ENCODE measurements at regions not wholly inside any gene's neighbourhood (a gene's known extent, or its start where the extent isn't known, plus 50 kb on each side); places are given as distances from the start of the nearest gene placed in this dataset.
"Not testable (repeated sequence)": the region's sequence is repeated elsewhere in the genome, so short reads cannot be mapped to it uniquely, and the experiment has no call there.

GRCh38 chr12:96120359-96121100, 73.6 kb upstream of the ELK3 start:
- no peak for DNase-seq
- H3K4me2 ChIP-seq (ENCODE audit: low read depth, low read length, poor library complexity, severe bottlenecking), result no peak overlapping the region
- H2AFZ ChIP-seq (ENCODE audit: low read length), result no peak overlapping the region

GRCh38 chr12:96121271-96121711, 72.9 kb upstream of the ELK3 start:
- H4K20me1 ChIP-seq (ENCODE audit: insufficient read depth, low read depth, low read length), result no peaks in the 10 kb centered on the region
- no peak for DNase-seq
- H3K9me2 ChIP-seq (replicated peaks; ENCODE audit: insufficient read depth, low read length), result no peaks in the 10 kb centered on the region
- H3K4me1 ChIP-seq (ENCODE audit: low read length), result no peaks in the 10 kb centered on the region
- no peaks in the 10 kb centered on the region for H3K27me3 ChIP-seq (ENCODE audit: low read length)
- H3K36me3 ChIP-seq (ENCODE audit: insufficient read depth, low read length), result no peaks in the 10 kb centered on the region
- H3K4me2 ChIP-seq (ENCODE audit: low read depth, low read length, poor library complexity, severe bottlenecking), result no peak overlapping the region
- no peak overlapping the region for H3K4me3 ChIP-seq (ENCODE audit: low read length)
- no peak overlapping the region for H2AFZ ChIP-seq (ENCODE audit: low read length)
- H3K79me2 ChIP-seq (ENCODE audit: low read length), result no peaks in the 10 kb centered on the region
- no peaks in the 10 kb centered on the region for H3K9me3 ChIP-seq (ENCODE audit: low read length)
- no peak overlapping the region for H3K9ac ChIP-seq (ENCODE audit: low read length)
- H3K27ac ChIP-seq (ENCODE audit: low read length), result no peak overlapping the region

More at GRCh38 chr12:96120359-96121100, 73.6 kb upstream of the ELK3 start:
- H3K4me3 ChIP-seq (ENCODE audit: low read length), result no peak overlapping the region
- H3K79me2 ChIP-seq (ENCODE audit: low read length), result no peaks in the 10 kb centered on the region
- H3K4me1 ChIP-seq (ENCODE audit: low read length), result no peaks in the 10 kb centered on the region
- no peaks in the 10 kb centered on the region for H4K20me1 ChIP-seq (ENCODE audit: insufficient read depth, low read depth, low read length)
- H3K27me3 ChIP-seq (ENCODE audit: low read length), result no peaks in the 10 kb centered on the region
- H3K9ac ChIP-seq (ENCODE audit: low read length), result no peak overlapping the region
- no peaks in the 10 kb centered on the region for H3K9me3 ChIP-seq (ENCODE audit: low read length)
- H3K9me2 ChIP-seq (replicated peaks; ENCODE audit: insufficient read depth, low read length), result no peaks in the 10 kb centered on the region
- no peak overlapping the region for H3K27ac ChIP-seq (ENCODE audit: low read length)
- no peaks in the 10 kb centered on the region for H3K36me3 ChIP-seq (ENCODE audit: insufficient read depth, low read length)

DNA sequence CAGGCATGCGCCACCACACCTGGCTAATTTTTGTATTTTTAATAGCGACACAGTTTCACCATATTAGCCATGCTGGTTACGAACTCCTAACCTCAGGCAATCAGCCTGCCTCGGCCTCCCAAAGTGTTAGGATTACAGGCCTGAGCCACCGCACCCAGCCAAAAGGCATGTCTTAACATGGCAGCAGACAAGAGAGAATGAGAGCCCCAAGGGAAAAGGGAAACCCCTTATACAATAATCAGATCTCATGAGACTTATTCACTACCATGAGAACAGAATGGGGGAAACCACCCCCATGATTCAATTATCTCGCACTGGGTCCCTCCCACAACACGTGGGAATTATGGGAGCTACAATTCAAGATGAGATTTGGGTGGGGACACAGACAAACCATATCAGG, 65.9 kb upstream of the ELK3 start:
- H4K20me1 ChIP-seq (ENCODE audit: insufficient read depth, low read depth, low read length); H3K9me2 ChIP-seq (replicated peaks; ENCODE audit: insufficient read depth, low read length); H3K9ac ChIP-seq (ENCODE audit: low read length): not testable (repeated sequence)

GRCh38 chr12:96130396-96131059, 63.6 kb upstream of the ELK3 start:
- Histone ChIP-seq H3K9me2 (replicated peaks; ENCODE audit: insufficient read depth, low read length) (no peaks in the 10 kb centered on the region), H3K4me2 (ENCODE audit: low read depth, low read length, poor library complexity, severe bottlenecking) (no peak overlapping the region), H3K27me3 (ENCODE audit: low read length) (no peaks in the 10 kb centered on the region), H2AFZ (ENCODE audit: low read length) (no peak overlapping the region), H3K9me3 (ENCODE audit: low read length) (no peaks in the 10 kb centered on the region), H4K20me1 (ENCODE audit: insufficient read depth, low read depth, low read length) (no peaks in the 10 kb centered on the region), H3K4me3 (ENCODE audit: low read length) (no peak overlapping the region), H3K36me3 (ENCODE audit: insufficient read depth, low read length) (no peaks in the 10 kb centered on the region), H3K9ac (ENCODE audit: low read length) (no peak overlapping the region), H3K27ac (ENCODE audit: low read length) (no peak overlapping the region), H3K79me2 (ENCODE audit: low read length) (no peaks in the 10 kb centered on the region), H3K4me1 (ENCODE audit: low read length) (peaks cover 7% of the 10 kb centered on the region)
- DNase-seq, result no peak

More for the DNA sequence above, 65.9 kb upstream of the ELK3 start:
- not testable (repeated sequence) for H2AFZ ChIP-seq (ENCODE audit: low read length); H3K27ac ChIP-seq (ENCODE audit: low read length); H3K9me3 ChIP-seq (ENCODE audit: low read length); H3K4me1 ChIP-seq (ENCODE audit: low read length); H3K4me2 ChIP-seq (ENCODE audit: low read depth, low read length, poor library complexity, severe bottlenecking); H3K79me2 ChIP-seq (ENCODE audit: low read length); H3K4me3 ChIP-seq (ENCODE audit: low read length); DNase-seq; H3K27me3 ChIP-seq (ENCODE audit: low read length); H3K36me3 ChIP-seq (ENCODE audit: insufficient read depth, low read length)

GRCh38 chr12:96131230-96131788, 62.9 kb upstream of the ELK3 start:
- Histone ChIP-seq H3K36me3 (ENCODE audit: insufficient read depth, low read length) (no peaks in the 10 kb centered on the region), H3K79me2 (ENCODE audit: low read length) (no peaks in the 10 kb centered on the region), H3K9me3 (ENCODE audit: low read length) (no peaks in the 10 kb centered on the region), H3K9me2 (replicated peaks; ENCODE audit: insufficient read depth, low read length) (no peaks in the 10 kb centered on the region), H3K4me3 (ENCODE audit: low read length) (no peak overlapping the region), H3K4me2 (ENCODE audit: low read depth, low read length, poor library complexity, severe bottlenecking) (no peak overlapping the region), H3K4me1 (ENCODE audit: low read length) (peaks cover 7% of the 10 kb centered on the region), H3K27me3 (ENCODE audit: low read length) (no peaks in the 10 kb centered on the region), H3K9ac (ENCODE audit: low read length) (no peak overlapping the region), H2AFZ (ENCODE audit: low read length) (no peak overlapping the region), H3K27ac (ENCODE audit: low read length) (no peak overlapping the region), H4K20me1 (ENCODE audit: insufficient read depth, low read depth, low read length) (no peaks in the 10 kb centered on the region)
- no peak for DNase-seq

DNA sequence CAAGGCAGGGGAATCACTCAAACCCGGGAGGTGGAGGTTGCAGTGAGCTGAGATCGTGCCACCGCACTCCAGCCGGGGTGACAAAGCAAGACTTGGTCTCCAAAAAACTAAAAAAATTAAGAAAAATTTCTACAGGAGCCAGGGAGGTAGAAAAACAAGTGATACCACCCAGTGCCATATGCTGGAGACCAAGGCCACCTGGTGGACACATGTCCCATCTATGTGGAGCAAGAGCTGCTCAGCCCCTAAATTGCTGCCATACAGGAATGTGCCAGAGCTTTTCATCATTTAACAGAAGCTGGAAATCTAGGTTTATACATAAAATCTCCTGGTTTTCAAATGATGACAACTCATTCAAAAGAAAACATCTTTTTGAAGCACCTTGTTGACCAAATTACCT, 61.4 kb upstream of the ELK3 start:
- Histone ChIP-seq H3K9me2 (replicated peaks; ENCODE audit: insufficient read depth, low read length) (no peaks in the 10 kb centered on the region), H3K36me3 (ENCODE audit: insufficient read depth, low read length) (no peaks in the 10 kb centered on the region), H3K9ac (ENCODE audit: low read length) (no peak overlapping the region), H3K4me1 (ENCODE audit: low read length) (peaks cover 7% of the 10 kb centered on the region), H3K4me3 (ENCODE audit: low read length) (no peak overlapping the region), H3K4me2 (ENCODE audit: low read depth, low read length, poor library complexity, severe bottlenecking) (no peak overlapping the region), H3K27ac (ENCODE audit: low read length) (no peak overlapping the region), H3K9me3 (ENCODE audit: low read length) (no peaks in the 10 kb centered on the region), H3K27me3 (ENCODE audit: low read length) (no peaks in the 10 kb centered on the region), H2AFZ (ENCODE audit: low read length) (no peak overlapping the region), H3K79me2 (ENCODE audit: low read length) (no peaks in the 10 kb centered on the region), H4K20me1 (ENCODE audit: insufficient read depth, low read depth, low read length) (no peaks in the 10 kb centered on the region)
- peak; percentile 49 for DNase-seq

- Histone ChIP-seq H2AFZ (ENCODE audit: low read length) (no peak overlapping the region), H3K79me2 (ENCODE audit: low read length) (no peaks in the 10 kb centered on the region), H3K27ac (ENCODE audit: low read length) (no peak overlapping the region), H3K4me3 (ENCODE audit: low read length) (no peak overlapping the region), H3K4me2 (ENCODE audit: low read depth, low read length, poor library complexity, severe bottlenecking) (no peak overlapping the region), H3K27me3 (ENCODE audit: low read length) (no peaks in the 10 kb centered on the region), H3K9me2 (replicated peaks; ENCODE audit: insufficient read depth, low read length) (no peaks in the 10 kb centered on the region), H3K4me1 (ENCODE audit: low read length) (peaks cover 7% of the 10 kb centered on the region), H3K36me3 (ENCODE audit: insufficient read depth, low read length) (no peaks in the 10 kb centered on the region), H3K9me3 (ENCODE audit: low read length) (no peaks in the 10 kb centered on the region), H4K20me1 (ENCODE audit: insufficient read depth, low read depth, low read length) (no peaks in the 10 kb centered on the region), H3K9ac (ENCODE audit: low read length) (no peak overlapping the region)
- no peak for DNase-seq
Measured at GRCh38 chr12:96134200-96134599, 60.0 kb upstream of the ELK3 start.

- H2AFZ ChIP-seq (ENCODE audit: low read length), result no peak overlapping the region
- no peak for DNase-seq
- no peaks in the 10 kb centered on the region for H3K9me3 ChIP-seq (ENCODE audit: low read length)
- no peaks in the 10 kb centered on the region for H3K27me3 ChIP-seq (ENCODE audit: low read length)
- no peak overlapping the region for H3K4me2 ChIP-seq (ENCODE audit: low read depth, low read length, poor library complexity, severe bottlenecking)
- H4K20me1 ChIP-seq (ENCODE audit: insufficient read depth, low read depth, low read length), result no peaks in the 10 kb centered on the region
- no peak overlapping the region for H3K9ac ChIP-seq (ENCODE audit: low read length)
- H3K36me3 ChIP-seq (ENCODE audit: insufficient read depth, low read length), result no peaks in the 10 kb centered on the region
- H3K79me2 ChIP-seq (ENCODE audit: low read length), result no peaks in the 10 kb centered on the region
- H3K4me3 ChIP-seq (ENCODE audit: low read length), result no peak overlapping the region
- no peak overlapping the region for H3K27ac ChIP-seq (ENCODE audit: low read length)
- H3K4me1 ChIP-seq (ENCODE audit: low read length), result peaks cover 7% of the 10 kb centered on the region
- no peaks in the 10 kb centered on the region for H3K9me2 ChIP-seq (replicated peaks; ENCODE audit: insufficient read depth, low read length)
Measured at GRCh38 chr12:96136161-96136560, 58.0 kb upstream of the ELK3 start.

Measured in Karpas-422 (cell line).